B cell (primary cell): ENCODE measurements at regions not wholly inside any gene's neighbourhood (a gene's known extent, or its start where the extent isn't known, plus 50 kb on each side); places are given as distances from the start of the nearest gene placed in this dataset.

ENCODE experiments used
- CTCF ChIP-seq: fragments of 200-600 bp; IDR thresholded peaks from one replicate; pipeline ENCODE4 v1.8.0; 2022; ENCODE audit warnings: antibody characterized with exemption, mild to moderate bottlenecking
- EZH2 ChIP-seq: IDR thresholded peaks from 2 replicates; pipeline ENCODE4 v1.6.1; 2012; ENCODE audit warnings: borderline replicate concordance, low read depth, mild to moderate bottlenecking, moderate library complexity, low read length; ENCODE audit not compliant: insufficient read depth, poor library complexity, severe bottlenecking

- TF ChIP-seq EZH2 (no peak), CTCF (no peak)
Measured at GRCh38 chr2:67727131-67727530, 330.0 kb downstream of the ETAA1 start.
